ENCODE measurements at regions not wholly inside any gene's neighbourhood (a gene's known extent, or its start where the extent isn't known, plus 50 kb on each side); places are given as distances from the start of the nearest gene placed in this dataset.

DNA sequence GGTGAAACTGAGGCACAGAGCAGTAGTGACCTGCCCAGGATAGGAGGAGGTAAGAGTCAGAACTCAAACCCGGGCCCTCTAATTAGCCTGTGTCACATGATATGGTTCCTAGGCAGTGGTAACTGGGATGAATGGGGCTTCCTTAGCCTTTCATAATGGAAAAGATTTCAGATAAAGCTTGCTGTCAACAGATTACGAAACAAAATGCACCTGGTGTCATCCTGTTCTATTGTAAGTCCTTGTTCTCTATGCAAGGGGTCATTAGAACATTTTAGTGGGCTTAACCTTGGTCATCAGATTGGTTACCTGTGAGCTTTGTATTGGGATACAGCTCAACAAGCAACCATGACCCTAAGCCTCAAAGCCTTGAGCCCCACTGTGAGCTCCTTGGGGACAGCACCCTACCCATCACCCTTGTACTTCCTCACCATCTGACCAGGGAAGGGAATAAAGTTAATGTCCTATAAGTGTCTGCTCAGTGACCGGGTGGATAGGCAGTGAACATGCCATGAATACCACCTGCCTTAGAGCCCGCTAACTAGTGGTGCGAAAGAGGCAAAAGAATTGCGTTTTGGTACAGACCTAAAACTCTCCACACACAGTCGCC lies 70.3 kb upstream of the RMDN2 start:
- H3K4me1 Mint-ChIP-seq (ENCODE audit: low read depth), result peaks cover 16% of the 10 kb centered on the region
- no peak overlapping the region for H3K4me3 Mint-ChIP-seq
- no peak overlapping the region for H3K27ac Mint-ChIP-seq
- no peaks in the 10 kb centered on the region for H3K9me3 Mint-ChIP-seq
- no peaks in the 10 kb centered on the region for H3K27me3 Mint-ChIP-seq (ENCODE audit: low read depth)
- peaks cover 1% of the 10 kb centered on the region for H3K36me3 Mint-ChIP-seq (ENCODE audit: low read depth)
- no peak for DNase-seq (ENCODE audit: low spot score)

DNA sequence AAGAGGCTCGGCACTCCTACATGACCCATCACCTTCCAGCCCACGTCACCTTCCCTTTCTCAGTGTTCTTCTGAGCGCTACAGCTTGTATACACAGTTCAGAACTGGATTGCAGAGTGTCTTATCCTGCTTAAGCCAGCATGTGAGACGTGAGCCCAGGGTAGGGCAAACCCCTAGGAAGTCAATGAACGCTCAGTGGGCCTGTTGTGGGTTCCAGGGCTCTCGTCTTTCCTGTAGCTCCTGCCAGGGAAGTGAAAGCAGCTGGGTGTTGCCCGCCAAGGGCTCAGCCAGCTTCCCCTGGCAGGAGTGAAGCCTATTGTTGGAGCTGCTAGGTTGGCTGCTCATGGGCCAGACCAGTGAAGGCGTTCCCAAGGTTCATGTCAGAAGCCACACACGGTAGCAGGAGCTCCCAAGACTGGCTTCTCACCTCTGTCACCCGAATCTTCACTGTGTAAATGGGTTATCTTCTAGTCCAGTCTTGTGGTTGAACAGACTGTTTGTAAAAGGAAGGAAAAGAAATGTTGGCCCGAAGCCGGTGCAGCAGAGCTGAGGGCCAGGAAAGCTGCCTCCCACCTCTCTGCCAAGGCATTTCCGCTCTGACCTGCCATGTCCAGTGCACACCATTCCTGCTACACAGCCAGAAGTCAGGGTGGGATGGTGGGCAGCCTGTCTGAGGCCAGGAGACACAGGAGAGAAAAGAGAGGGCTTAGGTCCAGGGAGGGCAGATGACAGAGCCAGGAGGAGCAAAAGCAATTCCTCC lies 69.6 kb upstream of the RMDN2 start:
- peaks cover 1% of the 10 kb centered on the region for H3K36me3 Mint-ChIP-seq (ENCODE audit: low read depth)
- no peak overlapping the region for H3K4me3 Mint-ChIP-seq
- DNase-seq (ENCODE audit: low spot score), result no peak
- H3K27me3 Mint-ChIP-seq (ENCODE audit: low read depth), result peaks cover 3% of the 10 kb centered on the region
- H3K27ac Mint-ChIP-seq, result no peak overlapping the region
- peaks cover 11% of the 10 kb centered on the region for H3K4me1 Mint-ChIP-seq (ENCODE audit: low read depth)
- H3K9me3 Mint-ChIP-seq, result no peaks in the 10 kb centered on the region

DNA sequence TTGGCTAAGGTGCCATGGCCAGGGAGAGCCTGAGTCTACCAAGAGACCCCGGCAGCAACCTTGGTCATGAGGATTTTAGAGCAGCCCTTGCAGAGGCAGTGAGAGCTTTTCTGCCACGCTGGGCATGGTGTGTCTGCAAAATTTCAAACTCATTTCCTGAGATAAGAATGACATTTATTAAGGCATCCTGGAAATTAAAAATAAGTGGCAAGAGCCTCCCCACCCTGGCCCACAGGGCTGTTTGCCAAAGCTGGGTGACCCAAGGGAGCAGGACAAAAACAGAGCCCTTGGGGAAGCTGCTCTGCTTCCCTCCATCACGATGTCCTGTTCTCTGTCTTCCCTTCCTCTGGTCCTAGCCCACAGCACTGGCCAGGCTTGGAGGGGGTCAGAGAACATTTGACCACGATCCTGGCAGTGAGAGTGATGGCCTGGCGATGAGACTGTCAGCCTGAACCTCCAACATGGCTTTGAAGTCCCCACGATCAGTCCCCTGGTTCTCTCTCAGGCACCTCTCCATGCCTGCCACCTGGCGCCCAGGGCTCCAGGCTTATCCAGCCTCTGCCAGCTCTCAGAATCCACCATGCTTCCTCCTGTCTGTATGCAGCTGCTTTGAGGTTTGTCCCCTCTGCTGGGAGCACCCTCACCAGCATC lies 68.9 kb upstream of the RMDN2 start:
- peaks cover 4% of the 10 kb centered on the region for H3K27me3 Mint-ChIP-seq (ENCODE audit: low read depth)
- H3K9me3 Mint-ChIP-seq, result no peaks in the 10 kb centered on the region
- peaks cover 1% of the 10 kb centered on the region for H3K36me3 Mint-ChIP-seq (ENCODE audit: low read depth)
- H3K4me1 Mint-ChIP-seq (ENCODE audit: low read depth), result peaks cover 9% of the 10 kb centered on the region
- H3K27ac Mint-ChIP-seq, result no peak overlapping the region
- no peak for DNase-seq (ENCODE audit: low spot score)
- H3K4me3 Mint-ChIP-seq, result no peak overlapping the region

- Mint-ChIP-seq H3K4me3 (no peak overlapping the region), H3K27me3 (ENCODE audit: low read depth) (peaks cover 11% of the 10 kb centered on the region), H3K4me1 (ENCODE audit: low read depth) (no peaks in the 10 kb centered on the region), H3K36me3 (ENCODE audit: low read depth) (no peaks in the 10 kb centered on the region), H3K9me3 (no peaks in the 10 kb centered on the region), H3K27ac (no peak overlapping the region)
- DNase-seq (ENCODE audit: low spot score), result no peak
Measured at GRCh38 chr2:37857575-37858399, 67.3 kb upstream of the RMDN2 start.

GRCh38 chr2:37858400-37858711 lies 66.7 kb upstream of the RMDN2 start:
- DNase-seq (ENCODE audit: low spot score), result no peak
- no peaks in the 10 kb centered on the region for H3K9me3 Mint-ChIP-seq
- no peak overlapping the region for H3K4me3 Mint-ChIP-seq
- peaks cover 17% of the 10 kb centered on the region for H3K27me3 Mint-ChIP-seq (ENCODE audit: low read depth)
- H3K36me3 Mint-ChIP-seq (ENCODE audit: low read depth), result no peaks in the 10 kb centered on the region
- H3K4me1 Mint-ChIP-seq (ENCODE audit: low read depth), result no peaks in the 10 kb centered on the region
- H3K27ac Mint-ChIP-seq, result no peak overlapping the region

DNA sequence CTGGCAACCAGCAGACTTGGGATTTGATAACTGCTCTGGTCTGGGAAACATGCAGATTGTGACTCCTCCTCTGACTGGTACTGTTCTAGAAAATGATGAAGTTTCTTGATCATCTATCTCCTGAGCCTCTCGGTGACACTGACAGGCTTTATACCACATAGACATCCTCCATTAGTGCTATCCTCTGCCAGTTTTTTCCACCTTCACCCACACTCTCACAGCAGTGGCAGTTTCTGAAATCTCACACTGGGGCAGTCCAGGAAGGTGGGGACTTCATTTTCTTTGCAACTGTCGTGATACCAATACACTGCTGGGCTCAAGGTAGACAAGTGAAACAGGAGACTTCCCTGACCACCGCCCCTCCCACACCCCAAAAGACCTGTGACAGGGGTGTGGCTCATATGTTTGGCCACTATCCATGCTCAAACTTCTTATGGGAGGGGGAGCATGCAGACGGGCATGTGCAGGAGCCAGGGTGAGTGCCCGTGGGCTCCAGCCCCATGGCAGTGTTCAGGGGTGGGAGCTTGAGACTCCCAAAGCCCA lies 66.3 kb upstream of the RMDN2 start:
- DNase-seq (ENCODE audit: low spot score), result no peak
- peaks cover 18% of the 10 kb centered on the region for H3K27me3 Mint-ChIP-seq (ENCODE audit: low read depth)
- H3K4me3 Mint-ChIP-seq, result no peak overlapping the region
- H3K9me3 Mint-ChIP-seq, result no peaks in the 10 kb centered on the region
- no peaks in the 10 kb centered on the region for H3K36me3 Mint-ChIP-seq (ENCODE audit: low read depth)
- H3K4me1 Mint-ChIP-seq (ENCODE audit: low read depth), result no peaks in the 10 kb centered on the region
- H3K27ac Mint-ChIP-seq, result no peak overlapping the region

GRCh38 chr2:37862620-37863019 lies 62.5 kb upstream of the RMDN2 start:
- no peaks in the 10 kb centered on the region for H3K36me3 Mint-ChIP-seq (ENCODE audit: low read depth)
- no peak overlapping the region for H3K4me3 Mint-ChIP-seq
- no peaks in the 10 kb centered on the region for H3K9me3 Mint-ChIP-seq
- no peaks in the 10 kb centered on the region for H3K4me1 Mint-ChIP-seq (ENCODE audit: low read depth)
- DNase-seq (ENCODE audit: low spot score), result no peak
- H3K27me3 Mint-ChIP-seq (ENCODE audit: low read depth), result peaks cover 22% of the 10 kb centered on the region
- H3K27ac Mint-ChIP-seq, result no peak overlapping the region

DNA sequence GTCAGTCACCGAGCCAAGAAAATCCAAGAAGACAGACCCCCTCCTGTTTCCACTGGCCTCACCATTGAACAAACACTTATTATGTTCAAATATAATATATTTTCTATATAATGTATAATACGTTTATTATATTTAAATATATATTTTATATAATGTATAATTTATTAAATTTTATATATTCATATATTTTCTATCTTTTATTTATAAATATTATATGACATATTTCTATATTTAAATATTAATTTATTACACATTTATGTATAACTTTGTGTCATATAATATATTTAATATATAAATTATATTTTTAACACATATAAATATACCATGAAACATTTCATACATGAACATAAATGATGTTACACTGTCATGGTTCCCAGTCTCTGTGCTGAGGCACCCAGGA lies 60.9 kb upstream of the RMDN2 start:
- Mint-ChIP-seq H3K4me1 (ENCODE audit: low read depth) (no peaks in the 10 kb centered on the region), H3K4me3 (no peak overlapping the region), H3K36me3 (ENCODE audit: low read depth) (no peaks in the 10 kb centered on the region), H3K27me3 (ENCODE audit: low read depth) (peaks cover 23% of the 10 kb centered on the region), H3K9me3 (no peaks in the 10 kb centered on the region), H3K27ac (no peak overlapping the region)
- DNase-seq (ENCODE audit: low spot score), result no peak

DNA sequence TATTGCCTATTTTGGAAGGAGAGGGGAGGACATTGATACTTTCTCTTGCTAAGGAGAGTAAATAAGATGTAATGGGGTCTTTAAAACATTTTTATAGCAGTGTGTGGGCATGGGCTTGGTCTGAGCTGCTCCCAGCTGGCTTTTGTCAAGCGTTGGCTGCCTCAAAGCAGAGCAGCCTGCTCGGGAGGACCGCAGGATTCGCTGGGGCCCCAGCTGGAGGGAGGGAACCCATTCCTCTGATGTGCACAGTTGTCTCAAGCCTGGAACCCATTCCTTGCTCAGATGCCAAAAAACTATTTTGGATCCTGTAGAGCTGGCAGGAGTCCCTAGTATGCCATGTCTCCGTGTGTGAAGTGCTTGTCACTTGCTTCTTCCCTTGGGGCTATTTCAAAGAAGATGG lies 59.4 kb upstream of the RMDN2 start:
- Mint-ChIP-seq H3K4me1 (ENCODE audit: low read depth) (no peaks in the 10 kb centered on the region), H3K9me3 (no peaks in the 10 kb centered on the region), H3K36me3 (ENCODE audit: low read depth) (no peaks in the 10 kb centered on the region), H3K4me3 (no peak overlapping the region), H3K27ac (no peak overlapping the region), H3K27me3 (ENCODE audit: low read depth) (peaks cover 19% of the 10 kb centered on the region)
- no peak for DNase-seq (ENCODE audit: low spot score)

DNA sequence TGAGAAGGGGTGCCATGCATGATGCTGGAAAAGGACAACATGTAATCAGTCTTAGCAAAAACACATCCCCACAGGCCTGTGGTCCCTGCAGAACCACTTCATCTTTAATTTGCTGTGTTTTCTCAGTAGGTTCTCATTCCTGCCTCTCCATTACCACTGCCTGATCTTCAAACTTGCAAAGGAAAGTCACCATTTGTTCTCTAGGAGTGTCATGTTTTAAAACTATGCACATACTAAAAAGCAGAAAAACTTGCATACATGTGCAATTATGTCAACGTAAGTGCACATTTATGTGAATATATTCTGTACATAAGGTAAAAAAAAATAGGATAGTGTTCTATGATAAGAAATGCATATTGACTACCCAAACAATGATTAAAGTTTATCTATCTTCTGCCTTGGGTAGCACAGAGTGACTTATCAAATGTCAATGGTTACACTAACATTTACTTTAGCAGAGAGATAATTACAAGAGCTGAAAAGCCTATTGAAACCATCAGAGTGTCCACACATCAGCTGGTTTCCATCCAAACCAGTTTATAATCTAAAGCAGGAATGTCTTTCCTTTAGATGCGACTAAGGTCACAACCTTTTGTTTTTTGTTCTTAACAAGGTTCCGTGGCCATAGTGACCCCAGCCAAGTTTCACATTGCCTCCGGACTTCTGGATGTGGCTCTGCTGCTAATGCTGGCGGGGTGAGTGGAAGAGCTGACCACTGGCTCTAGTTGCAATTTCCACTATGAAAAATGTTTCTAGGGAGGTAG lies 58.7 kb upstream of the RMDN2 start:
- no peak for DNase-seq (ENCODE audit: low spot score)
- H3K9me3 Mint-ChIP-seq, result no peaks in the 10 kb centered on the region
- peaks cover 17% of the 10 kb centered on the region for H3K27me3 Mint-ChIP-seq (ENCODE audit: low read depth)
- no peaks in the 10 kb centered on the region for H3K36me3 Mint-ChIP-seq (ENCODE audit: low read depth)
- H3K27ac Mint-ChIP-seq, result no peak overlapping the region
- no peak overlapping the region for H3K4me3 Mint-ChIP-seq
- H3K4me1 Mint-ChIP-seq (ENCODE audit: low read depth), result peaks cover 6% of the 10 kb centered on the region

- no peak overlapping the region for H3K4me3 Mint-ChIP-seq
- H3K27ac Mint-ChIP-seq, result no peak overlapping the region
- no peak for DNase-seq (ENCODE audit: low spot score)
- peaks cover 12% of the 10 kb centered on the region for H3K27me3 Mint-ChIP-seq (ENCODE audit: low read depth)
- no peaks in the 10 kb centered on the region for H3K9me3 Mint-ChIP-seq
- H3K36me3 Mint-ChIP-seq (ENCODE audit: low read depth), result no peaks in the 10 kb centered on the region
- peaks cover 14% of the 10 kb centered on the region for H3K4me1 Mint-ChIP-seq (ENCODE audit: low read depth)
Measured at GRCh38 chr2:37867166-37867565, 57.9 kb upstream of the RMDN2 start.

DNA sequence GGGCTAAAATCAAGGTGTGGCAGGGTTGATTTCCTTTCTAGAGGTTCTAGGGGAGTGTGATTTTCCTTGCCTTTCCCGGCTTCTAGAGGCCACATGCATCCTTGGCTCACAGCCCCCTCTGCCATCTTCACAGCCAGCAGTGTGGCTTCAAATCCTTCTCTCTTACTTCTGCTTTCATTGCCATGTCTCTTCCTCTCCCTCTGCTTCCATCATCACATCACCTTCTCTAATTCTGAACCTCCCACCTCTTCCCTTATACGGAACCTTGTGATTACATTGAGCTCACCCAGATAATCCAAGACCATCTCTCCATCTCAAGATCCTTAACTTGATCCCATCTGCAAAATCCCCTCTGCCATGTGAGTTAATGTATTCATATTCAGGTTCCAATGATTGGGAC lies 56.2 kb upstream of the RMDN2 start:
- peaks cover 27% of the 10 kb centered on the region for H3K4me1 Mint-ChIP-seq (ENCODE audit: low read depth)
- no peaks in the 10 kb centered on the region for H3K36me3 Mint-ChIP-seq (ENCODE audit: low read depth)
- peaks cover 4% of the 10 kb centered on the region for H3K27me3 Mint-ChIP-seq (ENCODE audit: low read depth)
- no peak overlapping the region for H3K27ac Mint-ChIP-seq
- no peak for DNase-seq (ENCODE audit: low spot score)
- no peak overlapping the region for H3K4me3 Mint-ChIP-seq
- H3K9me3 Mint-ChIP-seq, result no peaks in the 10 kb centered on the region

GRCh38 chr2:37869304-37869703 lies 55.8 kb upstream of the RMDN2 start:
- no peaks in the 10 kb centered on the region for H3K36me3 Mint-ChIP-seq (ENCODE audit: low read depth)
- peaks cover 2% of the 10 kb centered on the region for H3K27me3 Mint-ChIP-seq (ENCODE audit: low read depth)
- H3K9me3 Mint-ChIP-seq, result no peaks in the 10 kb centered on the region
- peaks cover 27% of the 10 kb centered on the region for H3K4me1 Mint-ChIP-seq (ENCODE audit: low read depth)
- no peak for DNase-seq (ENCODE audit: low spot score)
- no peak overlapping the region for H3K4me3 Mint-ChIP-seq
- H3K27ac Mint-ChIP-seq, result no peak overlapping the region

Data from T-helper 2 cell treated with Interferon-gamma antibody and Interleukin-4, amounts not matched to agents 5 μg/mL and 100 μg/mL, for 36 hours (primary cell).